ENCODE measurements at regions not wholly inside any gene's neighbourhood (a gene's known extent, or its start where the extent isn't known, plus 50 kb on each side); places are given as distances from the start of the nearest gene placed in this dataset.

- TF ChIP-seq CTCF (IDR thresholded peaks at IDR 0.05): no peak
These were observed 544.8 kb downstream of the NUF2 start for GRCh38 chr1:163866564-163866963.

GRCh38 chr1:163870666-163871065 is 548.9 kb downstream of the NUF2 start:
- no peak for TF ChIP-seq CTCF (IDR thresholded peaks at IDR 0.05)

- no peak for TF ChIP-seq CTCF (IDR thresholded peaks at IDR 0.05)
These were observed 550.3 kb downstream of the NUF2 start for GRCh38 chr1:163872067-163872466.

- TF ChIP-seq CTCF (IDR thresholded peaks at IDR 0.05): peak; percentile 59
These were observed 552.3 kb downstream of the NUF2 start for GRCh38 chr1:163874070-163874469.

GRCh38 chr1:163875200-163875926 is 553.6 kb downstream of the NUF2 start:
- no peak for TF ChIP-seq CTCF (IDR thresholded peaks at IDR 0.05)

- TF ChIP-seq CTCF (IDR thresholded peaks at IDR 0.05): no peak
These were observed 554.2 kb downstream of the NUF2 start for GRCh38 chr1:163875927-163876320.

GRCh38 chr1:163876546-163876945 is 554.8 kb downstream of the NUF2 start:
- no peak for TF ChIP-seq CTCF (IDR thresholded peaks at IDR 0.05)

- no peak for TF ChIP-seq CTCF (IDR thresholded peaks at IDR 0.05)
These were observed 555.3 kb downstream of the NUF2 start for GRCh38 chr1:163877016-163877415.

All from LNCAP (cell line).